SK-N-SH (cell line): ENCODE measurements at regions not wholly inside any gene's neighbourhood (a gene's known extent, or its start where the extent isn't known, plus 50 kb on each side); places are given as distances from the start of the nearest gene placed in this dataset.

Experiments
- CTCF ChIA-PET: fragments of 300-600, 350-600 bp; formaldehyde crosslinking; extraction: SDS; loops from one replicate; lab custom pipeline; 2021; lab: Yijun Ruan, JAX
- POLR2A ChIA-PET: fragments of 350-600 bp; sonication (Branson Sonifier 250); formaldehyde crosslinking; extraction: SDS; loops from one replicate; lab custom pipeline; 2020; ENCODE audit warnings: antibody characterized with exemption, inconsistent platforms; lab: Yijun Ruan, JAX
- DNase-seq: peaks from one replicate; pipeline ENCODE4 v3.0.0; 2012
- H2AFZ ChIP-seq: fragments of 200-600 bp; sonication (generic); 2 replicates; pipeline ENCODE4 v1.8.1; 2016; ENCODE audit warnings: antibody characterized with exemption, mild to moderate bottlenecking, low read depth
- H3F3A ChIP-seq: fragments of 200-600 bp; sonication (generic); replicated peaks from 2 replicates; pipeline ENCODE3; 2016; ENCODE audit warnings: antibody characterized with exemption, mild to moderate bottlenecking; ENCODE audit not compliant: insufficient read depth
- H3K27ac ChIP-seq, 2 experiments: fragments of 200-500 bp in 1 of 2; fragments of 200-600 bp in 1 of 2; sonication (Bioruptor generic) in 1 of 2; sonication (generic), shearing (Covaris generic) in 1 of 2; 2 replicates each; pipeline versions ENCODE4 v1.5.1 to v1.6.1; 2014 to 2016; ENCODE audit warnings: low read depth in 2 of 2, inconsistent platforms in 1 of 2, low read length in 1 of 2, mild to moderate bottlenecking in 1 of 2, mixed read lengths in 1 of 2
- H3K27me3 ChIP-seq: fragments of 200-600 bp; sonication (generic), shearing (Covaris generic); 2 replicates; pipeline ENCODE4 v1.6.1; 2016; ENCODE audit warnings: mixed run types; ENCODE audit not compliant: insufficient read depth
- H3K36me3 ChIP-seq, 2 experiments: fragments of 200-500 bp in 1 of 2; fragments of 200-600 bp in 1 of 2; sonication (Bioruptor generic) in 1 of 2; sonication (generic) in 1 of 2; replicated peaks in 1 of 2; 2 replicates each; pipeline versions ENCODE3 to v1.5.1; 2014 to 2016; ENCODE audit warnings: low read length in 1 of 2, mild to moderate bottlenecking in 1 of 2; ENCODE audit not compliant: insufficient read depth in 2 of 2, control insufficient read depth in 1 of 2
- H3K4me1 ChIP-seq, 2 experiments: fragments of 200-500 bp in 1 of 2; fragments of 200-600 bp in 1 of 2; sonication (Bioruptor generic) in 1 of 2; sonication (generic), shearing (Covaris generic) in 1 of 2; 2 replicates each; pipeline versions ENCODE4 v1.5.1 to v1.6.1; 2014 to 2016; ENCODE audit warnings: low read depth in 1 of 2, low read length in 1 of 2, mixed run types in 1 of 2; ENCODE audit not compliant: insufficient read depth in 2 of 2, control insufficient read depth in 1 of 2
- H3K4me2 ChIP-seq: fragments of 200-600 bp; sonication (generic), shearing (Covaris generic); 2 replicates; pipeline ENCODE4 v1.6.1; 2017; ENCODE audit warnings: mixed run types
- H3K4me3 ChIP-seq, 2 experiments: fragments of 200-500 bp in 1 of 2; fragments of 200-600 bp in 1 of 2; sonication (Bioruptor generic) in 1 of 2; sonication (generic), shearing (Covaris generic) in 1 of 2; 2 replicates each; pipeline versions ENCODE4 v1.5.1 to v1.8.1; 2014 to 2016; ENCODE audit warnings: low read depth in 2 of 2, inconsistent platforms in 1 of 2, low read length in 1 of 2, mild to moderate bottlenecking in 1 of 2, mixed read lengths in 1 of 2, moderate library complexity in 1 of 2
- H3K79me2 ChIP-seq: fragments of 200-600 bp; sonication (generic); 2 replicates; pipeline ENCODE4 v1.8.1; 2017; ENCODE audit warnings: mild to moderate bottlenecking; ENCODE audit not compliant: insufficient read depth
- H3K9ac ChIP-seq: fragments of 200-600 bp; sonication (generic); 2 replicates; pipeline ENCODE4 v1.6.1; 2017; ENCODE audit warnings: mixed run types
- H3K9me2 ChIP-seq: fragments of 200-600 bp; sonication (generic); 2 replicates; pipeline ENCODE4 v1.6.1; 2017; ENCODE audit warnings: mixed run types
- H3K9me3 ChIP-seq: fragments of 200-600 bp; sonication (generic); 2 replicates; pipeline ENCODE4 v1.6.1; 2017; ENCODE audit warnings: mixed run types, mild to moderate bottlenecking, moderate library complexity
- H4K20me1 ChIP-seq: fragments of 200-600 bp; sonication (generic); 2 replicates; pipeline ENCODE4 v1.6.1; 2017; ENCODE audit warnings: mild to moderate bottlenecking, mixed run types; ENCODE audit not compliant: insufficient read depth
- CTCF ChIP-seq: fragments of 200-600 bp; sonication (generic); IDR thresholded peaks from 2 replicates; pipeline ENCODE4 v1.6.1; 2017; ENCODE audit warnings: antibody characterized with exemption, mild to moderate bottlenecking, moderate library complexity
- ELF1 ChIP-seq: IDR thresholded peaks from 2 replicates; pipeline ENCODE4 v1.4.0; 2012
- FOXM1 ChIP-seq: IDR thresholded peaks from 2 replicates; pipeline ENCODE4 v1.4.0; 2012; ENCODE audit warnings: low read depth, mild to moderate bottlenecking
- IRF3 ChIP-seq: fragments of 150-350 bp; IDR thresholded peaks from 2 replicates; pipeline ENCODE4 v1.6.1; 2016; ENCODE audit warnings: mild to moderate bottlenecking, low read depth, low read length
- RAD21 ChIP-seq: IDR thresholded peaks from 2 replicates; pipeline ENCODE4 v1.6.1; 2012; ENCODE audit warnings: mild to moderate bottlenecking, low read length
- RCOR1 ChIP-seq: fragments of 150-350 bp; IDR thresholded peaks from 2 replicates; pipeline ENCODE4 v1.6.1; 2017; ENCODE audit warnings: antibody characterized with exemption, low read length
- RXRA ChIP-seq: IDR thresholded peaks from 2 replicates; pipeline ENCODE4 v1.4.0; 2012; ENCODE audit warnings: low read depth, mild to moderate bottlenecking, borderline replicate concordance
- SIN3A ChIP-seq: IDR thresholded peaks from 2 replicates; pipeline ENCODE4 v1.6.1; 2012; ENCODE audit warnings: low read depth, mild to moderate bottlenecking, low read length, moderate library complexity, borderline replicate concordance
- TEAD4 ChIP-seq: IDR thresholded peaks from 2 replicates; pipeline ENCODE4 v1.4.0; 2012; ENCODE audit warnings: mild to moderate bottlenecking, borderline replicate concordance; ENCODE audit not compliant: insufficient read depth
- USF2 ChIP-seq: fragments of 150-350 bp; IDR thresholded peaks from 2 replicates; pipeline ENCODE4 v1.6.1; 2017; ENCODE audit warnings: antibody characterized with exemption, low read length, low read depth, borderline replicate concordance
- WGBS: methylation state at CpG from one replicate; pipeline ENCODE4 v1.1.6; 2017; ENCODE audit warnings: low lambda C conversion rate; 5-methylcytosine and 5-hydroxymethylcytosine counted together

GRCh38 chr4:17174751-17175150, 276.3 kb upstream of the LDB2 start (continued):
- no peak for TF ChIP-seq IRF3
- TF ChIP-seq CTCF, result no peak
- TF ChIP-seq FOXM1, result no peak
- TF ChIP-seq TEAD4, result no peak
- no peak for TF ChIP-seq RXRA
- no peak for TF ChIP-seq ELF1
- TF ChIP-seq SIN3A, result no peak

- H3K36me3 ChIP-seq, result no peaks in the 10 kb centered on the region
- H3K27ac ChIP-seq, result no peak overlapping the region
- no peaks in the 10 kb centered on the region for H3K79me2 ChIP-seq
- DNase-seq, result no peak
- POLR2A ChIA-PET, result no interaction called here
- H3K4me2 ChIP-seq, result no peak overlapping the region
- no peaks in the 10 kb centered on the region for H4K20me1 ChIP-seq
- H3K27me3 ChIP-seq, result no peaks in the 10 kb centered on the region
- no peaks in the 10 kb centered on the region for H3K9me3 ChIP-seq
- CTCF ChIA-PET, result interaction anchor here (0.9 to 1.0 kb wide), 2 partner anchors 150 to 151 kb away, joined by 3 to 5 read pairs; no protein-coding TSS in a partner anchor
- 89% methylated on average over 5 of the region's 5 CpGs for WGBS
- peak; percentile 36 for TF ChIP-seq CTCF
- no peak for TF ChIP-seq RCOR1
- peak; percentile 42; the same call in 1 of the 2 replicates for TF ChIP-seq RAD21
- TF ChIP-seq USF2, result no peak
- H3F3A ChIP-seq, result peaks cover 8% of the 10 kb centered on the region
- no peaks in the 10 kb centered on the region for H3K9me2 ChIP-seq
- peaks cover 0 to 28% of the 10 kb centered on the region in 2 experiments; a peak in 2 of 4 replicates for H3K4me1 ChIP-seq
- no peak overlapping the region for H2AFZ ChIP-seq
- no peak overlapping the region for H3K4me3 ChIP-seq
- H3K9ac ChIP-seq, result no peak overlapping the region
Measured at GRCh38 chr4:17173300-17173699, 274.9 kb upstream of the LDB2 start.
